Activated CD4-positive, CD25-positive, alpha-beta regulatory T cell treated with anti-CD3 and anti-CD28 coated beads, Interleukin-2, amount 50 U/mL, for 24 hours (primary cell): ENCODE measurements at regions not wholly inside any gene's neighbourhood (a gene's known extent, or its start where the extent isn't known, plus 50 kb on each side); places are given as distances from the start of the nearest gene placed in this dataset.
"Not testable (repeated sequence)": the region's sequence is repeated elsewhere in the genome, so short reads cannot be mapped to it uniquely, and the experiment has no call there.

Experiments
- ATAC-seq, 2 donors: fragments of 150-1000 bp; cut with Tn5 transposase; one replicate each; pipeline ENCODE4 v1.10.0; 2021; ENCODE audit warnings: mild to moderate bottlenecking in 1 of 2, moderate library complexity in 1 of 2

DNA sequence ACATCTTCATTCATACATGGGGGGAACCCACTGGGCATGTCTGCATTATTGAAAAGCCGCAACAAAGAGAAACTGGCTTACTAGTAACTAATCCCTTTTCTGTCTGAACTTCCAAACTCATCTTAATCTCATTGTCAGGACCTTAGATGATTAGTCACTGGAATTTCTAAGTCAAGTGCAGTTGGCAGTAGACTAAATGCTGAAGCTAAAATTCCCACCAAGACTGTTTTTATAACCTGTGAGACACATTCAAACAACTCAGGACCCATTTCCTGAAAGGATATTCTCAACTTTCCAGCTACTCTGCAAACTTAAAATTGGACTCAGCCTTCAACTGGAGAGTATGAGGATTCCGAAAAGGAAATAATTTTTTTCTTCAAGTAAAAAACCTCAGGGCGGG lies 94.8 kb upstream of the SCAF8 start:
- no peak for ATAC-seq

DNA sequence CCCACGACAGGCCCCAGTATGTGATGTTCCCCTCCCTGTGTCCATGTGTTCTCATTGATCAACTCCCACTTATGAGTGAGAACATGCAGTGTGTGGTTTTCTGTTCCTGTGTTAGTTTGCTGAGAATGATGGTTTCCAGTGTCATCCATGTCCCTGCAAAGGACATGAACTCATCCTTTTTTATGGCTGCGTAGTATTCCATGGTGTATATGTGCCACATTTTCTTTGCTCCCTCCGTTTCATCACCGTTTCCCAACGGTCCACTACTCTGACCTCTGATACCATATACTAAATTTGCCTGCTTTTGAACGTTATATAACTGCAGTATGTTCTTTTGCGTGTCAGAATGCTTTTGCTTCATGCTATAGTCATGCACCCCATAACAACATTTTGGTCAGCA lies 94.0 kb upstream of the SCAF8 start:
- not testable (repeated sequence) for ATAC-seq

DNA sequence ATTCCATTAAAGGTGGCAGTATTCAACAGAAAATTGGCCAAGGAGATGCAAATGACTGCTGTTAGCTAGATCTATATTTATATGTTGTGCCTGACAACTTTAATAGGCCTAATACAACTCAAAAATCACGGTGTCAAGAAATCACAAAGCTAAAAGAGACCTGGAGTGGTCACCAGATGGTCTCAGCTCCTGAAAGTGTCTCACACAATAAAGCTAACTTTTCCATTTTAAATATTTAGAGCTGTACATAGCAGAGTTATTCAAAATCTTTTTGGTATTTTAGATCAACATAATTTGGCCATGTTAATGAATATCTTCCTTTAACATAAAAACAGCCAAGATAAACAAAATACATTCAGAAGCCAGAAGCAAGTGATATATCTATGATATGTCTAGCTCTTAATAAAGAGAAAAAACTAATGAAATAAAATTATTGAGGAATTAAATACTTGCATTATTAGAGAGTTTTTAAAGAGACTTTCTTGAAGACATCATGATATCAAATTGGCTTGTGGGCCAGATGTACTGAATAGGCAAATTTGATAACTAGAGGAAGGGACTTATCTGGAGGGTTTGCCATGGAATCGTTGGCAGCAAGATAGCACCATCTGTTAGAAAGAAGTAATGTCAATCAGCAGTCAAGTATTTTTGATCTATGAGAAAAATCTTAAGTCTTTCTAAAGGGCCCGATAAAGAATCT lies 84.9 kb upstream of the SCAF8 start:
- no peak for ATAC-seq

DNA sequence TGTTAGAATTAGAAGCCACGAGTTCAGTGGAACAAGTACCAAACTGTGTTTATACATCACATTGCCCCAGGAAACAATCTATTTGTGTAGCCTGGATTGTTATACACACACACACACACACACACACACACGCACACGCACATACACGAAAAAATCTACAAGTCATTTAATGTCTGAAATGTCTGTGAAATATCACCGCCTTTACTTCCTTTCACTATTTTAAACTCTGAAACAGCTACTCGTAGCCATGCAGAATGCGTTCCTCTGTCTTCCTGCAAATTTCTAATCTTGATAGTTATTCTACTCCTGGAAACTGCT lies 84.4 kb upstream of the SCAF8 start:
- no peak for ATAC-seq

DNA sequence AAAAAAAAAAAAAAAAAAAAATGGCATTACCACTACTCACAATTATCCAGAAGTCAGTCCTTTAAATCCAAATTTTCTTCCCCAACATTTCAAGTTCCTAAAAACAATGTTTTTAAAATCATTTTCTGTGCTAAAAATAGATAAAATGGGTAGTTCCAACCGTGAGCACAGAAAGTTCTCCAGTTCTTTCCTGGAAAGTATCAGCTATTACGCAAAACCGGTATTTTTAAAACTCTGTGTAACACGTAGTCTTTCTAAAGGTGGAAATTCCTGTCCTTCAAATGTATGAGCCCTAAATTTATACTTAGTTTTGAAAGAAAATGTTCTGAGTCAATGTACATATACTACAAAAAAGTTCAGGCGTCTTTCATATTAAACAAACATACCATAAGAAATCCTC lies 83.5 kb upstream of the SCAF8 start:
- no peak for ATAC-seq

DNA sequence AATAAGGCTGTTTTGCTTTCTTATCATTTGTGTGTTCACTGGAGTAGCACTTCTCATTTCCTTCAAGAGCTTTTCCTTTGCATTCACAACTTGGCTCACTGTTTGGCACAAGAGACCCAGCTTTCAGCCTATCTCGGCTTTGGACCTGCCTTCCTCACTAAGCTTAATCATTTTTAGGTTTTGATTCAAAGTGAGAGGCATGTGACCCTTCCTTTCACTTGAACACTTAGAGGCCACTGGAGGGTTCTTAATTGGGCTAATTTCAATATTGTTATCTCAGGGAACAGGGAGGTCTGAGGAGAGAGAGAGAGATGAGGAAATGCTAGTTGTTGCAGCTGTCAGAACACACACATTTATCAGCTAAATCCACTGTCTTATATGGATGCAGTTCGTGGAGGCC lies 82.9 kb upstream of the SCAF8 start:
- ATAC-seq, result no peak

DNA sequence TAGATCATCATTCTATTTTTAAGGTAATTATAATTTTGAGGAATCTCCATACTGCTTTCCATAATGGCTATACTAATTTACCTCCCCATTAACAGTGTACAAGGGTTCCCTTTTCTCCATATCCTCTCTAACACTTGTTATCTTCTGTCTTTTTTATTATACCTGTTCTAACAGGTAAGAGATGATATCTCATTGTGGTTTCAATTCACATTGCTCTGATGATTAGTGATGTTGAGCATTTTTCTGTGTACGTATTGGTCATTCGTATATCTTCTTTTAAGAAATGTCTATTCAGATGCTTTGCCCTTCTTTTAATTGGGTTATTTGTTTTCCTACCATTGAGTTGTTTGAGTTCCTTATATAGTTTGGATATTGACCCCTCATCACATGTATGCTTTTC lies 81.6 kb upstream of the SCAF8 start:
- no peak for ATAC-seq

DNA sequence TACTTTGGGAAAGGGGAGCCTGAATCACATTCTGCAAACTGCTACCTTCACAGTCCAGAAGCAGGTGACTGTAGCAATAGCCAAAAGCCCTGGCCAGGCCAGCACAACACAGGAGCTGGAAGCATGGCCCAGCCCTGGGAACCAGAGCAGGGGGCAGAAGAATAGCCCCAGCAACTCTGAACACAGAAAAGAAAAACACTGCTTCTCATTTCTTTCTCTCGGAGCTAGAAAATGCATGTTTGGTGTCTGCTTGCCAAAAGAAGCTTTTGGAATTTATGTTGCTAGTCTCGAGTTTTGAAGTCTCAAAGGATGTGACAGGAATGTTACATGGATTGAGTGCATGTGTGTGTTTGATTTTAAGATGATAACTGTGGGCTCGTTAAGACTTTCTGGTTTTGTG lies 79.8 kb upstream of the SCAF8 start:
- no peak for ATAC-seq

DNA sequence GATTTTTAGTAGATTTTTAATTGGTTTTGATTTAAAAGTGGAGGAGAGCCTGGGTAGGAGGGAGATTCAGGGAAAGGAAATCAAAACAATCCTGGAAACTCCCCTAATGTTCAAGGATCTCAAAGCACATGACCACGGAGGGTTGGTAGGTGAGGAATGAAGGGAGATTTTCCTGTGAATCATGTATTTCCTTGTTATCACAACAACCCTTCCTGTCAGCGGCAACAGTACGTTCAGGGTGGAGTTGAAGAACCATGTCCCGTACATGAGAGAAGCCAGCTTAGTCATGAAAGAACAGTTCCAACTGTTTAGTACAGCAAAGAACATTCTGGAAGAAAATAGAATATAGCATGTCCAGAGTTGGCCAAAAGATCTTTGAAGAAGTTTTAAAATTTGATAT lies 79.4 kb upstream of the SCAF8 start:
- ATAC-seq, result no peak

DNA sequence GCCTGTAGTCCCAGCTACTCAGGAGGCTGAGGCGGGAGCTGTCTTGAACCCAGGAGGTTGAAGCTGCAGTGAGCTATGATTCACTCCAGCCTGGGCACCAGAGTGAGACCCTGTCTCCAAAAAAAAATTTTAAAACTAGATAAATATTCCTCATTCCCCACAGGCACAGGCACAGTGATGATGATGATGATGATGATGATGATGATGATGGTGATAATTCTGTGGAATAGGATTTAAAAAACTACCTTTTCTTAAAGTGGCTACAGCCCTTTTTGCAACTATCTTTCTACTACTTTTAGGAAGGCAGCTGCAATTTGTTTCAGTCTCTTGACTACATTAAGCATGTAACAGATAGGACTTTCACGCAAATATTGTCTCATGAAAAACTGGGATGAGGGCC lies 76.6 kb upstream of the SCAF8 start:
- ATAC-seq, result no peak

DNA sequence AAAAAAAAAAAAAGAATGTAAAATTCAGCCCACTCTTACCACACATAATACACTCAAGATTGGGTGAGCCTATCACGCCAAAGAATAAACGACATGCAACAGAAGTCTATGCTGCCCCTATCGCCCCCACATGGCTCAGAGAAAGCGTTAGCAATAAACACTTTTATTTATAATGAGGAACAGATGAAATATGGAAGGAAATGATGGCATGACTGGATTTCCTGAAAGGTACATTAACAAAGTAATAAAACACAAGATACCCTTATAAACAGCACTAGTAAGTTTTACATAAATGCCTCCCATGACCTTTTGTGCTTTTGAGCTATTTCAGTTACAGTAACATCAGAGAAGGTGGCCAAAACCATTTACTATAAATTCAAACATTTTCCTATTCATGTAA lies 71.4 kb upstream of the SCAF8 start:
- no peak for ATAC-seq

DNA sequence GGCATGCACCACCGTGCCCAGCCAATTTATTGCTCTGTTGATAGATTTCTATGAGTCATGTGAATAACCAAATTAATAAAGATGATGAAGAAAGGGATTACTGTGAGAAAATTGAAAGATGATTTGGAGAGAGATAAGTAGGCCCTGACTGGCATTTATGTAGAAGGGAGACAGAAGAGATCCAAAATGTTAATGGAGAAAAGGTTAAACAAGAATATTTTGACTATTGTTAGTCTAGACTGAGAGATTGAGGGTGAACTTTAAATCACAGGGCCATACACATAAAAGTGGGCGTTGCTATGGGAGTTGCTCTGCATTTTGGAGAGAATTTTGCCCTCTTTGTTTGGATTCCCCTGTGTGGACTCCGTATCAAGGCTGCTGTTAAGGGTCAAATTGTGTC lies 68.9 kb upstream of the SCAF8 start:
- no peak for ATAC-seq

DNA sequence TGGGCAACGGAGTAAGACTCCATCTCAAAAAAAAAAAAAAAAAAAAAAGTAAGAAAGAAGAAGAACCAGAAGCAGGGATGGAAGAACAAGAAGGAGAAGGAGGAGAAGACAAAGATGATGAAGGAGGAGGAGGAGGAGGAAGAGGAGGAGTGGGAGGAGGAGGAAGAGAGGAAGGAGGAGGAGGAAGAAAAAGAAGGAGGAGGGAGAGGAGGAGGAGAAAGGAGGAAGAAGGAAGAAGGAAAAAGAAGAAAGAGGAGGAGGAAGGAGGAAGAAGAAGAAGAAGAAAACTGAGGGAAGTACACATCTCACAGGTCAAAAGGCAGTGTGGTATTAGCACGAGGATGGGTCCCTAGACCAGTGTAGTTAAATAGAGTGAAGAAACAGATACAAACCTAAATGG lies 65.1 kb upstream of the SCAF8 start:
- no peak for ATAC-seq

DNA sequence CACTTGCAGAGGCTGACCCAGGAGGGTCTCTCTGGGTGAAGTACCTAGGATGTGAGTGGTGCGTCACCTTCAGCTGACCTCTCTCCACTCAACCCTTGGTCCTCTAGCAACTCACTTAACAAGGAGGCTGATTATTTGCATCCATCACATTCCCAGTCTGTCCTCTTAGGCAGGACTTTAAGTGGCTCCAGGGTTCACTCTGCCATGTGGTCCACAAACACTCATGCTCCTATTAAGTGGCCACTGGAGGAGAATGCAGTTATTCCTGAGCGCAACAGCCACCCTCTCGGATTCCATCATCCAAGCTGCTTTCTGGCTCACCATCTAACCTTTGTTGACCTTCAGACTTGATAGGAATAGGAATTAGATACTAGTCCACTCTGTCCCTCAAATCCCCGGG lies 61.1 kb upstream of the SCAF8 start:
- no peak for ATAC-seq

DNA sequence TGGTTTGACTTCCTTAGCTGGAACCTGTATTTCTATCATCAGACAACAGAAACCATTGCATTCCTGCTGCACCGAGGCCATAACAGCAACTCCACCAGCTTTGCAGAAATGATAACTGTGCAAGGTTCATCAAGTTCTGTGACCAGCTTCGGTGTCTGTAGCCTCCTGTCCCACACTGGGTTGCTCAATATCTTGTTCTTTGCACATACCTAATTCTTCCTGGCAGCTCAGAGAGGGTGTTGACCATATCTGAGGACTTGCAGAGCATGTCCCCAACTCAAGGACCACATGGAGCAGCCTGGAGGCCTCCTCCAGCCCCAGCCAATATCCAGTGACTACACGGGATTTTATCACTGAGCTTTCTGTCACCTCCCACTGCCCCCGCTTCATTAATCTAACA lies 59.3 kb upstream of the SCAF8 start:
- no peak for ATAC-seq

DNA sequence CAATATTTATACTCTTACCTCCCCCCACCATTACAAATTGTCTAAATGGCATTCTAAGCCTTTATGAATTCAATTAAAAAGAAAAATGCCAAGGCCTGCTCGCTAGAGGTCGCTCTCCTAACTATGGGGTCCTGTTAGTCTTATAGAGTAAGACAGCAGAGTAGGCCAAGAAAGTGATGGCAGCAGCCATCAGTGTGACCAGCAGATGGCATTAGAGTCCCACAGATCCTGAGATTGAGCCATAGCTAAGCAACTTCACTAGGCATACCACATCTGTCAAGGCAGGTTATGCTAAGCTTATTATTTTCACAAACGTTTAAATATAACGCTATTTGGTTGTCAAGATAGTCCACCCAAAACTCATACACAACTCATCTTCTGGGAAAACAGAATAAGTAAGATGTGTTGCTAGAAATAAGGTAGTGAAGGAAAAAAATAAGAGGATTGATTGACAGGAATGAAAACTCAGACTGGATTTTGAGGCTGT lies 57.6 kb upstream of the SCAF8 start:
- ATAC-seq, result peak; percentile 99 to 100

DNA sequence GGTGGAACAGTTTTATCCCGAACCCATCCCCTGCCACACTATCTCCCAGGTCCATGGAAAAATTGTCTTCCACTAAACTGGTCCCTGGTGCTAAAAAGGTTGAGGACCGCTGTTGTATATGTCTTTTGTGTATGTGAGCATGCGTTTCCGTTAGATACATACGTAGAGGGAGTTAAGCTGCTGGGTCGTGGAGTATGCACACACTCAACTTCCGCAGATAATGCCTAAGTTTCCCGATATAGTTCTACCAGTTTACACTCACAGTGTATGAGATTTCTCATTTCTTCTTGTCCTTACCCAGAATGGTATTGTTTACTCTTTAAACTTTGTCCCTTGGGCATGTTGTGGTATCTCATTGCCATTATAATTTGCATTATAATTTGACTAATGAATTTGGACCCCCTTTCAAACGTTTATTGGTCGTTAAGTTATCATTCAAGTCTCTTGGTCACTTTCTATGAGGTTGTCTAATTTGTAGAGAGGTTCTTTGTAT lies 50.5 kb upstream of the SCAF8 start:
- no peak for ATAC-seq
